ENCODE measurements at regions not wholly inside any gene's neighbourhood (a gene's known extent, or its start where the extent isn't known, plus 50 kb on each side); places are given as distances from the start of the nearest gene placed in this dataset.
A peak's percentile ranks its signal among the peaks of the same experiment; 100 is the strongest.

GRCh38 chr14:50044042-50044651, 72.2 kb downstream of the VCPKMT start:
- ATAC-seq: no peak
- in situ Hi-C loops (cut with MboI; ENCODE audit: low sequenced_read_pairs in 4 of 4) (no loop called here), intact Hi-C loops (cut with DNase I; ENCODE audit: low total_unique reads) (no loop called here)
- H3K27ac ChIP-seq: peak overlapping the region; percentile 58 to 66 (median 62)
- no peak for DNase-seq
- no peaks in the 10 kb centered on the region for H3K27me3 ChIP-seq
- H3K36me3 ChIP-seq: no peaks in the 10 kb centered on the region
- peaks cover 9 to 24% of the 10 kb centered on the region in 2 donors for H3K4me1 ChIP-seq
- TF ChIP-seq, protein P1, sequence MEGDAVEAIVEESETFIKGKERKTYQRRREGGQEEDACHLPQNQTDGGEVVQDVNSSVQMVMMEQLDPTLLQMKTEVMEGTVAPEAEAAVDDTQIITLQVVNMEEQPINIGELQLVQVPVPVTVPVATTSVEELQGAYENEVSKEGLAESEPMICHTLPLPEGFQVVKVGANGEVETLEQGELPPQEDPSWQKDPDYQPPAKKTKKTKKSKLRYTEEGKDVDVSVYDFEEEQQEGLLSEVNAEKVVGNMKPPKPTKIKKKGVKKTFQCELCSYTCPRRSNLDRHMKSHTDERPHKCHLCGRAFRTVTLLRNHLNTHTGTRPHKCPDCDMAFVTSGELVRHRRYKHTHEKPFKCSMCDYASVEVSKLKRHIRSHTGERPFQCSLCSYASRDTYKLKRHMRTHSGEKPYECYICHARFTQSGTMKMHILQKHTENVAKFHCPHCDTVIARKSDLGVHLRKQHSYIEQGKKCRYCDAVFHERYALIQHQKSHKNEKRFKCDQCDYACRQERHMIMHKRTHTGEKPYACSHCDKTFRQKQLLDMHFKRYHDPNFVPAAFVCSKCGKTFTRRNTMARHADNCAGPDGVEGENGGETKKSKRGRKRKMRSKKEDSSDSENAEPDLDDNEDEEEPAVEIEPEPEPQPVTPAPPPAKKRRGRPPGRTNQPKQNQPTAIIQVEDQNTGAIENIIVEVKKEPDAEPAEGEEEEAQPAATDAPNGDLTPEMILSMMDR (IDR thresholded peaks at IDR 0.05 in 4 of 5, conservative IDR thresholded peaks at IDR 0.05 in 1 of 5): no peak
- TF ChIP-seq POLR2A (IDR thresholded peaks at IDR 0.05): no peak
- H3K9me3 ChIP-seq: no peaks in the 10 kb centered on the region
- H3K4me3 ChIP-seq: no peak overlapping the region

DNA sequence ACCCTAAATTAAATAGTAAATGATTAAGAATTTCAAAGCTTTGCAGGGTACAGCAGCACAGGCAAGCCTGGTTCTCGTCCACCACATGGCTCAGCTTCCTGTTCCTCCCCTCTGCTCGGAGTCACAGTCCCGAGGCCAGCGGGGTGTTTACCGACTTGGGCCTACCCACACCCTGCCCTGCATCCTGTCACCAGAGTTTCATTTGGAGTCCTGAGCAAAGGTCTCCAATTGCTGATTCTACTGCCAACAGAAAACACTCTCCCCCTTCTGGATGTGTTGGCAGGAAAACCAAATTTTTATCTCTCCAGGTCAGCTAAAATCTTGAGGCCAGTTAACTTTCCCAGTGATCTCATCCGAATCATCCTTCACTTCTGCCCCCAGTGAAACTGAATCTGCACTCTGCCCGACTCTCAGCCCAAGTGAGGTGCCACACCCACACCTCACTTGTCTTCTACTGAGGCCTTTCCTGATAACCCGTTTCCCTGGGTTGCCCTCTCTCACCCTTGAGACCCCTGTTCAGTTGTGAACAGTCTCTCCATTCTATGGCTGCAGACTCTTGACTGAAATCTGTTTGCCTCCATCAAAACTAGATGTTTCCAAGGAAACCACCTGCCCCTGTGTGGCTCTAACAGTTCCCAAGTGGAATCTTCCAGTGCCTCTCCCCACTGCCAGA, 71.2 kb downstream of the VCPKMT start:
- Histone ChIP-seq H3K9me3 (no peaks in the 10 kb centered on the region), H3K27ac (peak overlapping the region; percentile 58 to 66 (median 62)), H3K4me1 (peaks cover 9 to 24% of the 10 kb centered on the region in 2 donors), H3K36me3 (no peaks in the 10 kb centered on the region), H3K27me3 (no peaks in the 10 kb centered on the region), H3K4me3 (no peak overlapping the region)
- in situ Hi-C loops (cut with MboI; ENCODE audit: low sequenced_read_pairs in 4 of 4): no loop called here
- DNase-seq (peak; percentile 61 to 65), ATAC-seq (peak; percentile 51 to 73)
- intact Hi-C loops (cut with DNase I; ENCODE audit: low total_unique reads): no loop called here
- TF ChIP-seq, protein P1 (IDR thresholded peaks at IDR 0.05 in 4 of 5, conservative IDR thresholded peaks at IDR 0.05 in 1 of 5): no peak
- TF ChIP-seq POLR2A (IDR thresholded peaks at IDR 0.05): no peak

GRCh38 chr14:50045837-50046236, 70.5 kb downstream of the VCPKMT start:
- no peak overlapping the region for H3K4me3 ChIP-seq
- no peaks in the 10 kb centered on the region for H3K9me3 ChIP-seq
- TF ChIP-seq, protein P1 (IDR thresholded peaks at IDR 0.05 in 4 of 5, conservative IDR thresholded peaks at IDR 0.05 in 1 of 5): no peak
- TF ChIP-seq POLR2A (IDR thresholded peaks at IDR 0.05): no peak
- no peaks in the 10 kb centered on the region for H3K36me3 ChIP-seq
- in situ Hi-C loops (cut with MboI; ENCODE audit: low sequenced_read_pairs in 4 of 4) (no loop called here), intact Hi-C loops (cut with DNase I; ENCODE audit: low total_unique reads) (no loop called here)
- H3K27ac ChIP-seq: peak overlapping the region in 3 of 4 donors; percentile 58 to 63 (median 60)
- H3K4me1 ChIP-seq: peaks cover 9 to 20% of the 10 kb centered on the region in 2 donors
- no peak for DNase-seq
- no peaks in the 10 kb centered on the region for H3K27me3 ChIP-seq
- ATAC-seq: no peak

GRCh38 chr14:50047274-50047676, 69.1 kb downstream of the VCPKMT start:
- in situ Hi-C loops (cut with MboI; ENCODE audit: low sequenced_read_pairs in 4 of 4) (no loop called here), intact Hi-C loops (cut with DNase I; ENCODE audit: low total_unique reads) (no loop called here)
- no peak for DNase-seq
- peak in 1 of 2 donors; percentile 24 for ATAC-seq
- peak overlapping the region in 3 of 4 donors; percentile 18 to 59 (median 30) for H3K27ac ChIP-seq
- H3K36me3 ChIP-seq: no peaks in the 10 kb centered on the region
- TF ChIP-seq, protein P1 (IDR thresholded peaks at IDR 0.05 in 4 of 5, conservative IDR thresholded peaks at IDR 0.05 in 1 of 5): no peak
- TF ChIP-seq POLR2A (IDR thresholded peaks at IDR 0.05): no peak
- no peaks in the 10 kb centered on the region for H3K9me3 ChIP-seq
- H3K27me3 ChIP-seq: no peaks in the 10 kb centered on the region
- peaks cover 9 to 14% of the 10 kb centered on the region in 2 donors for H3K4me1 ChIP-seq
- no peak overlapping the region for H3K4me3 ChIP-seq

All from gastrocnemius medialis (tissue), 4 donors.